OCI-M2 (cell line): ENCODE measurements at regions not wholly inside any gene's neighbourhood (a gene's known extent, or its start where the extent isn't known, plus 50 kb on each side); places are given as distances from the start of the nearest gene placed in this dataset.

Source experiments
- DNase-seq: peaks from one replicate; lab custom pipeline; 2025; ENCODE audit not compliant: unreplicated experiment; lab: John Stamatoyannopoulos, UW

- DNase-seq, result no peak
Observed at GRCh38 chr4:83809581-83809980, 273.7 kb downstream of the GPAT3 start.

DNA sequence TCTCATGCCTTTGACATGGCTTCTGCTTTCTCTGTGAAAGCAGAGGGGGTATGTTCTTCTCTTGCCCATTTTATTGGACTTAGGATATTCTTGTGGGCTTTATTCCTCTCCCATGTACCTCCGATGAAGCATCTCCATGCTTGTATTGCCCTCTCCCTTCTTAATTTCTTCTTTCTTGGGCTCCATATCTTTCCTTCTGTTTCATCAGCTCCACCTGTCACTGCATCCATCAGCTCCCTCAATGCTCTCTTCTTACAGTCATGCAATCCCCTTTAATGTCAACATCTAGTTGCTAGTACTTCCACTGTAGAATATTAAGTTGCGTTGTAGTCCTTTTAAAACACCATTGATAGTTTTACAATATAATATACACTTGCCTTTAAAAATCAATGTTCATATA lies 257.6 kb downstream of the GPAT3 start:
- DNase-seq, result no peak

GRCh38 chr4:83785891-83786290 lies 250.0 kb downstream of the GPAT3 start:
- no peak for DNase-seq

GRCh38 chr4:83783215-83783614 lies 247.3 kb downstream of the GPAT3 start:
- no peak for DNase-seq

DNA sequence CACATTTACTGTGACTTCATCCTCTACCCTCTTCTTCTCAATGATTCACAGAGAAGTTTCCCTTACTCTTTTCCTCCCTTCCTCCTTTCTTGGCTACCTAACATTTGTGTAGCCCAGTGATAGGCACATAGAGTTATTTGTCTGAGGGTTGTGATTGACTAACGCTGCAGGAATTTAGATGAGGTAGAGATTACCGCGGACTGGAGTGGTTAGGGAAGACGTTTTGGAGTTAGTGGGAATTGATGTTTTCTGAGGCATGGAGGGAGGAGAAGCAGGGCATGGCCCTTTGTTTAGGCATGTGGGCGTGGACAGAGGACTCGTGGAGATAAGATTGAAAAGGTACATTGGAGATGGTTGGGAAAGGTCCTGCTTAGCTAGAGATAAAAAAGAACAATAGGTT lies 246.7 kb downstream of the GPAT3 start:
- no peak for DNase-seq

GRCh38 chr4:83781434-83781833 lies 245.5 kb downstream of the GPAT3 start:
- DNase-seq, result no peak

DNA sequence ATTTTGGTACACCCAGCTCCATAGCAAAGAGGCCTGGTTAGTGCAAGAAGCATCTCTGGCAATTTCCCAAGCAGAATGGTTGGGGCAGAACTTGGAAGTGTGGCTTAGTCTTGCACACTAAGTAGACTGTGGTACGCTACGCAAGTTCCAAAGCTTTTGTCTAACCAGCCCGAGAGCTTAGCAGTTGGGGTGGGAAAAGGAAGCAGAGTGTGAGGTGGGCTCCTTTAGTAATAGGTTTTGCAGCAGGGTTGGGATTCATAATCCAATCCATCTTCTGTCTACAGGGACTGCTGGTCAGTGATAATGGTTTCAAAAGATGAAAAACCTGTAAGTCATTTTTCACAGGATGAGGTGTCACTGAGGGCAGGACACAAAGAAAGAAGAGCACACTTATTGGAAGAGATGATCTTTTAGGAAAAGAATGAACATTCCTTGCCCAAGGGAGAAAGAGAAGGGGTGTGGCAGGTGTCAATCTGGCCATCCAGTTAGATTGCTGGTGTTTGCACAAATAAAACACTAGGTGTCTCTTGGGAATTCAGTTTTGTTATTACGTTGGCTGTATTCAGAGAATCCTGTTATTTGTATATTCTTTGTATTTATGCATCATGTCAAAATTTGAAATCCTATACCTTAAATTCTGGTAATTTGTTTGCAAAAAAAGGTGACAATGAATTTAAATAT lies 244.3 kb downstream of the GPAT3 start:
- DNase-seq, result no peak

- no peak for DNase-seq
Observed at GRCh38 chr4:83779103-83780052, 243.5 kb downstream of the GPAT3 start.

DNA sequence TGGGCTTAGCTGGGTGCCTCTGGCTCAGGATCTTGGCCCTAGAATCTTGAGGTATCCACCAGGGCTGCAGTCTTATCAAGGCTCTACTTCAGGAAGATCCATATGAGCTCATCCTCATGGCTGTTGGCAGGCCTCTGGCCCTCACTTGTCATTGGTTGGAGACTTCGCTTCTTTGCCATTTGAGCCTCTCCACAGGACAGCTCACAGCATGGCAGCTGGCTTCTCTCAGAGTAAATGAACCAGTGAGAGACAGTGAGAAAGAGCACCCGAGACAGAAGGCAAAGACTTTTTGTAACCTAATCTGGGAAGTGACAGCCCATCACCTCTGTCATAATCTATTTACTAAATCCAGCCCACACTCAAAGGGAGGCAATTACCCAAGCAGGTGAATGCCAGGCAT lies 236.8 kb downstream of the GPAT3 start:
- no peak for DNase-seq

- DNase-seq, result peak; percentile 7
Observed at GRCh38 chr4:83771113-83771705, 235.3 kb downstream of the GPAT3 start.

GRCh38 chr4:83768146-83768545 lies 232.2 kb downstream of the GPAT3 start:
- DNase-seq, result no peak

DNA sequence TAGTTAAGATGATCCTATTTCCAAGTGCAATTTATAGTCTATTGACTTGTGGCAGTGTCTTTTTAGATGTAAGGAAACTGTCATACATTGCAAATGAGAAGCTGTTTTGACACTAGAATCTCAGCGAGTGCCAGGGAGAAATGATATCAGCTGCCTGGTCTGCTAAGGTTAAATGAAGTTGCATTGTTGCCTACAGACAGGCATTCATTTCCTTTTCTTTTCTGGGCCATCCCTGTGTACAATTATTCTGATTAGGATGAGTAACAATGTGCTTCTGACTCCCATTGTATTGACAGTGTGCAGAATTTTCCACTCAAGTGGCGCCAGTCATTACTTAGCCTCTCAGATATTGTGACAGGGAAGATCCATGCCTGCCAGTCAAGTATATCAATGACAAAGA lies 231.2 kb downstream of the GPAT3 start:
- DNase-seq, result no peak

- DNase-seq, result no peak
Observed at GRCh38 chr4:83759611-83760010, 223.7 kb downstream of the GPAT3 start.

DNA sequence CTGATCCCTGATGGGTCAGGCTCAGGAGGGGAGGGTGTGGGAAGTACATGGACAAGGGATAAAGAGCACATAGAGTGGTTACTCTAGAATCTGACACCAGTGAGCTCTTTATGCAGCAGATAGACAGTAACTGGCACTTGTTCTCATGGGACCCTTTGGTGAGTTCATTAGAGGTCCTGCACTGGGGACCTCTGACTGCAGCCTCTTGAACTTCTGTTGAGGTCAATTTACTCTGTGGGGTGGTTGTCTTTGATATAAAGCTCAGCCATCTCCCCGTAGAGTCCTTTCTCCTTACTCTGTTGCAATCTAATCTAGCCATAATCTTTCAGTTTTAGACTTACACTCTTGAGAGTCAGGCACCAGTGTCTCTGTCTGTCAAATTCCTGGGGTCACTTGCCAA lies 222.4 kb downstream of the GPAT3 start:
- DNase-seq, result peak; percentile 21

DNA sequence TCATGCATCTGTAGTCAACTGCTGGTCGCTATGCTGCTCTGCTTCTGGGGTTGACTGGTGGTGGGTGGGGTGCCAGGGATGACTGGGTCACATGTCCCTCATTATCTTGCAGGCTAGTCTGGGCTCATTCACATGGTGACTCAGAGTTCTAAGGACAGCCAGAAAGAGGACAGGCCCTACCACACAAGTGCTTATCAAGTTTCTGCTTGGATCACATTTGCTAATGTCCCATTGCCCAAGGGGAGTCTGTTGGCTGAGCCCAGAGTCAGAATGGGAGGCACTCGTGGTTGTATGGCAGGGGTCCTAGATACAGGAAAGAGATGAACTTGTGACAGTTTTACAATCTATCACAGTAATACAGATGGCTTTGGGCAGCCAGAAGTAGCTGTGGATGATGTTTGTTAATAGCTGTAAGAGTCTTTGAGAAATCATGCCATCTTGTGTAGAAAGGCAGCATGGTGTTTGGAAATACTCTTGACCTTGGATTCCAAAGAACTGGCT lies 221.3 kb downstream of the GPAT3 start:
- peak; percentile 44 for DNase-seq

DNA sequence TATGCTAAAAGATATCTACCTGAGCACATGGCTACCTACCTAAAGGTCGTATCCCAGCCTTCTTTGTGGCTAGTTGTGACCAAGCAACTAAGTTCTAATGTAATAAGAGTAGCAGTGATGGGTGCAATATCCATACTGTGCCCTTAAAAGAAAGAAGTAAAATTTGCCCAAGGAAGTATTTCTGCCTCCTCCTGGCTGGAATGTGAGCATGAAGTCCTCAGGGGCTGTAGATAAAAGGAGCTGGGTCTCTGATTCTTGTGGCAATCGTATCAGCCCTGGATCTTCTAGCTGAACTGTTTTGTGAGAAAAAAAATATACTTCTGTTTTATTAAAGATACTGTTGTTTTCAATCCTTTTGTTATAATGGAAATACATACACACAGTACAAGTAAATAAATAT lies 217.4 kb downstream of the GPAT3 start:
- DNase-seq, result no peak

GRCh38 chr4:83751336-83751949 lies 215.5 kb downstream of the GPAT3 start:
- no peak for DNase-seq

- no peak for DNase-seq
Observed at GRCh38 chr4:83748711-83749110, 212.8 kb downstream of the GPAT3 start.

DNA sequence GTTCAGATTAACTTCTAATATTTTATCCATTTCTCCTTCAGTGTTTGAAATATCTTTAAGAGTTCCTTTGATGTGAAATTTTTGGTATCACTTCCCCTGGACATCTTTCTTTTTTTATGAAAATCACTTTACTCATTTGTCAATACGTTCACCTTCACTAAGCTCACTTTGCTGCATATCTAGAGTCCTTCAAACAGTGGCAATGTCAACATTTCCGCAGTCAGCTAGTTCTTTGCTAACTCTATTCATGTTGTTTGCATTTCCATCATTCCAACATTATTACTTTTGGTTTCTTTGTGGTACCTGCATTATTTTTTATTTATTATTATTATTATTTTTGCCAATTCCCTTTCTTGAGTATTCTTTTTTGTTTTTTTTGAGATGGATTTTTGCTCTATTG lies 203.0 kb downstream of the GPAT3 start:
- DNase-seq, result no peak

GRCh38 chr4:83734576-83734975 lies 198.7 kb downstream of the GPAT3 start:
- DNase-seq, result no peak

- DNase-seq, result no peak
Observed at GRCh38 chr4:83732114-83732635, 196.3 kb downstream of the GPAT3 start.
